ENCODE measurements at regions not wholly inside any gene's neighbourhood (a gene's known extent, or its start where the extent isn't known, plus 50 kb on each side); places are given as distances from the start of the nearest gene placed in this dataset.
A peak's percentile ranks its signal among the peaks of the same experiment; 100 is the strongest.

GRCh38 chr16:82231008-82231787 lies 61.2 kb upstream of the MPHOSPH6 start:
- no peak for FAIRE-seq

DNA sequence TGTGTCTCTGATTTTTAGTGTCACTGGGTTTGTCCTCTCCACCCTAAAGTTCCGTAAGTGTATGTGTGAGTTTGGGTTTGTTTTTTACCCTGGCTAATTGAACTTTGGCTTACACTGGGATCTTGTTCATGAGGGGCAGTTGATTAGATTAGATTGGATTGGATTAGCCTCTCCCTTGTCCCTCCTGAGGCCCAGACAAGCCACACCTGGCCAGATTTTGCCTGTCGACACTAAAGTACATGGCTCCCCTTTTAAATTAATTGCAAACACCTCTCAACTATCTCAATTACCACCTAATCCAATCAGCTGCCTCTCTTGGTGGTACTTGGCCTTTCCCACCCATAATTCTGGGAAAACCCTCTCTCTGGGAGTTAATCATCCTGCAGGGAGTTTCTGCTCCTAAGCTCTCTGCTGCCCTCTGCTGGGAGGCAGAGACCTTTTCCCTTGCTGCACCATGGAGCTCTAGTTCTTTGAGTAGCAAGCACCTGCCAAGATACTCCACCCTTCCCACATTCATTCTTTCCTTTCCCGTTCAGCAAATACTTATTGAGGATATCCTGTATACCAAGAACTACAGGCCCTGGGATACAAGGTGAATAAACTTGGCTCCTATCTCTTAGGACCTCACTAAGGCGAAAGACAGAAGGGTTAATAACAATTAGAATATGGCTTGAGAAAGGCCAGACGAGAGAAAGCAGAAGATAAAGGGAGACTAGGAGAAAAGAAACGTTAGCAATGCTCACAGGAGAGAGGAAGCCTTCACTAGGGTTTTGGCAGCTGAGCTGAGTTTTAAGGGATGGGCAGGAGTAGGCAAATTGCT lies 60.0 kb upstream of the MPHOSPH6 start:
- peak; percentile 60 for FAIRE-seq

- FAIRE-seq = no peak
Observed at GRCh38 chr16:82226327-82226726, 56.3 kb upstream of the MPHOSPH6 start.

- no peak for FAIRE-seq
Observed at GRCh38 chr16:82224821-82225220, 54.8 kb upstream of the MPHOSPH6 start.

DNA sequence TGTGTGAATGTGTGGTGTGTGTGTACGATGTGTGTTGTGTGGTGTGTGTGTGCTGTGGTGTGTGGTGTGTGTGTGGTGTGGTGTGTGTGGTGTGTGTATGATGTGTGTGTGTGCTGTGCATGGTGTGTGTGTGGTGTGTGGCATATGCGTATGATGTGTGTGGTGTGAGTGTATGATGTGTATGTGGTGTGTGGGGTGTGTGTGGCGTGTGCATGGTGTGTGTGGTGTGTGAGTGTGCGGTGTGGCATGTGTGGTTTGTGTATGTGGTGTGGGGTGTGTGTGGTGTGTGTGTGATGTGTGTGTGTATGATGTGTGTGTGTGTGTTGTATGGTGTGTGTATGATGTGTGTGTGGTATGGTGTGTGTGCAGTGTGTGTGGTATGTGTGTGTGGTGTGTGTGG lies 50.5 kb upstream of the MPHOSPH6 start:
- FAIRE-seq = no peak

Data from islet of Langerhans (tissue), 1 donor.